GM23338 (cell line): ENCODE measurements at regions not wholly inside any gene's neighbourhood (a gene's known extent, or its start where the extent isn't known, plus 50 kb on each side); places are given as distances from the start of the nearest gene placed in this dataset.
A peak's percentile ranks its signal among the peaks of the same experiment; 100 is the strongest.

Experiments
- ATAC-seq: fragments of 200-7000 bp; cut with Tn5 transposase; 3 replicates; pipeline ENCODE4 v1.9.1; 2020
- DNase-seq: peaks from one replicate; pipeline ENCODE4 v3.0.0-alpha.2; 2015; ENCODE audit warnings: low spot score
- H2AFZ ChIP-seq: fragments of 200-600 bp; sonication (generic); 2 replicates; pipeline ENCODE4 v1.8.0; 2016; ENCODE audit warnings: antibody characterized with exemption, mild to moderate bottlenecking, moderate library complexity
- H3F3A ChIP-seq: fragments of 200-600 bp; sonication (generic); replicated peaks from 2 replicates; pipeline ENCODE4 v1.8.0; 2017; ENCODE audit warnings: antibody characterized with exemption, mixed run types, low read depth
- H3K27ac ChIP-seq: fragments of 200-600 bp; sonication (generic); 2 replicates; pipeline ENCODE4 v1.6.1; 2016; ENCODE audit warnings: low read depth
- H3K27me3 ChIP-seq: fragments of 200-600 bp; sonication (generic); 2 replicates; pipeline ENCODE4 v1.8.0; 2016; ENCODE audit warnings: mild to moderate bottlenecking, mixed run types, moderate library complexity; ENCODE audit not compliant: insufficient read depth
- H3K36me3 ChIP-seq: fragments of 200-600 bp; sonication (generic); 2 replicates; pipeline ENCODE4 v1.8.0; 2016; ENCODE audit warnings: mild to moderate bottlenecking; ENCODE audit not compliant: insufficient read depth
- H3K4me1 ChIP-seq: fragments of 200-600 bp; sonication (generic); 2 replicates; pipeline ENCODE4 v1.8.0; 2016; ENCODE audit warnings: mild to moderate bottlenecking, moderate library complexity; ENCODE audit not compliant: insufficient read depth
- H3K4me2 ChIP-seq: fragments of 200-600 bp; sonication (generic); 2 replicates; pipeline ENCODE4 v1.7.1; 2017; ENCODE audit warnings: mixed run types
- H3K4me3 ChIP-seq: fragments of 200-600 bp; sonication (generic); 2 replicates; pipeline ENCODE4 v1.6.1; 2016; ENCODE audit warnings: mixed run types
- H3K79me2 ChIP-seq: fragments of 200-600 bp; sonication (generic); replicated peaks from 2 replicates; pipeline ENCODE4 v1.8.0; 2017; ENCODE audit warnings: mild to moderate bottlenecking; ENCODE audit not compliant: insufficient read depth
- H3K9me2 ChIP-seq: fragments of 200-600 bp; sonication (generic); 2 replicates; pipeline ENCODE4 v1.8.0; 2017; ENCODE audit not compliant: insufficient read depth
- H4K20me1 ChIP-seq: fragments of 200-600 bp; sonication (generic); replicated peaks from 2 replicates; pipeline ENCODE4 v1.8.0; 2017; ENCODE audit warnings: mild to moderate bottlenecking; ENCODE audit not compliant: insufficient read depth
- H3K27ac Mint-ChIP-seq: 2 replicates; pipeline ENCODE4 v1.8.0; 2020; ENCODE audit warnings: inconsistent platforms, mild to moderate bottlenecking, moderate library complexity, mixed read lengths
- H3K27me3 Mint-ChIP-seq: 3 replicates; pipeline ENCODE4 v1.8.0; 2022; ENCODE audit warnings: low read depth, mild to moderate bottlenecking, moderate library complexity, mixed read lengths, inconsistent platforms; ENCODE audit not compliant: insufficient read depth, poor library complexity
- H3K36me3 Mint-ChIP-seq: 3 replicates; pipeline ENCODE4 v1.8.0; 2021; ENCODE audit warnings: low read depth, mild to moderate bottlenecking, inconsistent platforms, moderate library complexity, mixed read lengths
- H3K4me1 Mint-ChIP-seq: 3 replicates; pipeline ENCODE4 v1.8.0; 2020; ENCODE audit warnings: mild to moderate bottlenecking, inconsistent platforms, mixed read lengths
- H3K4me3 Mint-ChIP-seq: 3 replicates; pipeline ENCODE4 v1.8.0; 2021; ENCODE audit warnings: moderate library complexity, mild to moderate bottlenecking, inconsistent platforms, mixed read lengths
- H3K9me3 Mint-ChIP-seq: 3 replicates; pipeline ENCODE4 v1.8.0; 2020; ENCODE audit warnings: moderate library complexity, mild to moderate bottlenecking, inconsistent platforms, mixed read lengths
- CREB1 ChIP-seq: fragments of 250-450 bp; sonication (Bioruptor Pico); IDR thresholded peaks from 2 replicates; pipeline ENCODE4 v1.5.0; 2020; ENCODE audit warnings: low read depth, mild to moderate bottlenecking, moderate library complexity
- CTCF ChIP-seq, 2 experiments: fragments of 200-600 bp in 1 of 2; sonication (generic) in 1 of 2; conservative IDR thresholded peaks; 2 replicates each; pipeline versions ENCODE4 v1.5.1 to v1.6.1; 2016 to 2017; ENCODE audit warnings: antibody characterized with exemption in 2 of 2, low read depth in 2 of 2, mild to moderate bottlenecking in 2 of 2, moderate library complexity in 1 of 2
- EZH2 ChIP-seq: fragments of 200-600 bp; sonication (generic); IDR thresholded peaks from one replicate; pipeline ENCODE4 v1.8.0; 2017; ENCODE audit warnings: antibody characterized with exemption, mild to moderate bottlenecking, low read depth; ENCODE audit not compliant: unreplicated experiment
- EZH2phosphoT487 ChIP-seq: fragments of 200-600 bp; sonication (generic); IDR thresholded peaks from one replicate; pipeline ENCODE4 v1.8.1; 2018; ENCODE audit warnings: antibody characterized with exemption; ENCODE audit not compliant: unreplicated experiment
- POLR2AphosphoS5 ChIP-seq: IDR thresholded peaks from 2 replicates; pipeline ENCODE4 v1.6.1; 2016; ENCODE audit warnings: antibody characterized with exemption, low read depth
- STAT1 ChIP-seq: IDR thresholded peaks from one replicate; pipeline ENCODE4 v1.6.1; 2016; ENCODE audit warnings: antibody characterized with exemption; ENCODE audit not compliant: unreplicated experiment
- ZNF114 ChIP-seq: fragments of 250-450 bp; sonication (Bioruptor Pico); IDR thresholded peaks from 2 replicates; pipeline ENCODE4 v1.5.0; 2020; ENCODE audit warnings: mild to moderate bottlenecking, moderate library complexity
- ZNF462 ChIP-seq: fragments of 250-450 bp; sonication (Bioruptor Pico); IDR thresholded peaks from 2 replicates; pipeline ENCODE4 v1.5.0; 2020; ENCODE audit warnings: mild to moderate bottlenecking, moderate library complexity
- TF ChIP-seq, protein P1 (sequence below): IDR thresholded peaks from 2 replicates; pipeline ENCODE4 v1.6.1; 2016; ENCODE audit warnings: antibody characterized with exemption

DNA sequence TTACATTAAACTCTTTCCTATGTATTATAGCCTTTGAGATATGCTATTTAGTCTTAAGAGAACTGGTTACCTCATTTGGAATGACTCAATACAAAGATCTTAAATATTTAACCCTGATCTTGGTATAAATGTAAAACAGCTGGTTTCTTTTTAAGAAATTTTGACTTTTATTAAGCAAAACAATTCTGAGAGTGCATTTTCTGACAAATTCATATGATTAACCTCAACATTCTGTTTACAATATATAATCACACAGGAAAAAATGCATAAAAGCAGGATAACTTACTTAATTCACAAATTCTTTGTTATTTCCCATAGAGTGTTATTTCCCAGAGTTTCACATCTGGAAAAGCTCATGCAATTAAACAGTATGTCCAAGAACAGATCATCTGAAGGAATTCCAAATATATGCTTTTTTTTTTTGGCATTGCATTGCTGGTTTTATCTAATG is 400.4 kb upstream of the THBS1 start:
- no peak for TF ChIP-seq CTCF (conservative IDR thresholded peaks at IDR 0.05; ENCODE audit: low read depth in 2 of 2)
- Mint-ChIP-seq H3K27ac (no peak overlapping the region), H3K9me3 (no peaks in the 10 kb centered on the region)

GRCh38 chr15:39181056-39181747 is 399.7 kb upstream of the THBS1 start:
- no peak for ATAC-seq
- TF ChIP-seq ZNF462 (CRISPR knock-in tag) (no peak), POLR2AphosphoS5 (no peak), CREB1 (CRISPR knock-in tag) (no peak), EZH2phosphoT487 (no peak), ZNF114 (CRISPR knock-in tag) (no peak), STAT1 (no peak), CTCF (conservative IDR thresholded peaks at IDR 0.05; ENCODE audit: low read depth in 2 of 2) (no peak), EZH2 (no peak)
- TF ChIP-seq, protein P1, sequence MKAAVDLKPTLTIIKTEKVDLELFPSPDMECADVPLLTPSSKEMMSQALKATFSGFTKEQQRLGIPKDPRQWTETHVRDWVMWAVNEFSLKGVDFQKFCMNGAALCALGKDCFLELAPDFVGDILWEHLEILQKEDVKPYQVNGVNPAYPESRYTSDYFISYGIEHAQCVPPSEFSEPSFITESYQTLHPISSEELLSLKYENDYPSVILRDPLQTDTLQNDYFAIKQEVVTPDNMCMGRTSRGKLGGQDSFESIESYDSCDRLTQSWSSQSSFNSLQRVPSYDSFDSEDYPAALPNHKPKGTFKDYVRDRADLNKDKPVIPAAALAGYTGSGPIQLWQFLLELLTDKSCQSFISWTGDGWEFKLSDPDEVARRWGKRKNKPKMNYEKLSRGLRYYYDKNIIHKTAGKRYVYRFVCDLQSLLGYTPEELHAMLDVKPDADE = no peak

More for the DNA sequence above, 400.4 kb upstream of the THBS1 start:
- Histone ChIP-seq H3K79me2 (no peaks in the 10 kb centered on the region), H4K20me1 (no peaks in the 10 kb centered on the region), H3F3A (no peaks in the 10 kb centered on the region), H3K4me1 (no peaks in the 10 kb centered on the region), H2AFZ (no peak overlapping the region), H3K4me2 (no peak overlapping the region), H3K4me3 (no peak overlapping the region), H3K27ac (no peak overlapping the region), H3K27me3 (no peaks in the 10 kb centered on the region), H3K36me3 (no peaks in the 10 kb centered on the region), H3K9me2 (0 out of 2 replicates have a peak, but pooled peaks cover 3% of the 10 kb centered on the region)
- no peak for ATAC-seq
- H3K4me3 Mint-ChIP-seq = no peak overlapping the region
- no peaks in the 10 kb centered on the region for H3K36me3 Mint-ChIP-seq
- peaks cover 8% of the 10 kb centered on the region; the same call in 2 of the 3 replicates for H3K4me1 Mint-ChIP-seq
- no peak for DNase-seq
- H3K27me3 Mint-ChIP-seq = no peaks in the 10 kb centered on the region

More at GRCh38 chr15:39181056-39181747, 399.7 kb upstream of the THBS1 start:
- H3K27ac Mint-ChIP-seq = 0 out of 2 replicates have a peak overlapping the region, but pooled peaks have one; percentile 7
- H3K27me3 Mint-ChIP-seq = no peaks in the 10 kb centered on the region
- Histone ChIP-seq H2AFZ (peak overlapping the region; percentile 90), H3K79me2 (no peaks in the 10 kb centered on the region), H3K27ac (no peak overlapping the region), H3K4me2 (no peak overlapping the region), H3K4me3 (no peak overlapping the region), H4K20me1 (no peaks in the 10 kb centered on the region), H3K27me3 (no peaks in the 10 kb centered on the region), H3K4me1 (no peaks in the 10 kb centered on the region), H3F3A (no peaks in the 10 kb centered on the region), H3K36me3 (no peaks in the 10 kb centered on the region), H3K9me2 (peaks cover 7% of the 10 kb centered on the region; the same call in 1 of the 2 replicates)
- DNase-seq = no peak
- H3K9me3 Mint-ChIP-seq = no peaks in the 10 kb centered on the region
- H3K4me1 Mint-ChIP-seq = peaks cover 8% of the 10 kb centered on the region; the same call in 2 of the 3 replicates
- no peak overlapping the region for H3K4me3 Mint-ChIP-seq
- H3K36me3 Mint-ChIP-seq = no peaks in the 10 kb centered on the region
